Lower lobe of right lung (tissue), 2 donors: ENCODE measurements at regions not wholly inside any gene's neighbourhood (a gene's known extent, or its start where the extent isn't known, plus 50 kb on each side); places are given as distances from the start of the nearest gene placed in this dataset.

Experiments
- ATAC-seq, 2 donors: fragments of 200-7000 bp; cut with Tn5 transposase; one replicate each; pipeline ENCODE4 v1.9.1; 2020 to 2022; ENCODE audit warnings: mild to moderate bottlenecking in 2 of 2, moderate library complexity in 2 of 2
- DNase-seq: peaks from one replicate; pipeline ENCODE4 v3.0.0-alpha.2; 2020
- H3K27ac ChIP-seq: fragments of 200-600 bp; one replicate; pipeline ENCODE4 v1.8.0; 2022
- H3K27me3 ChIP-seq: fragments of 200-600 bp; one replicate; pipeline ENCODE4 v1.8.0; 2022; ENCODE audit warnings: low read depth
- H3K36me3 ChIP-seq: fragments of 200-600 bp; one replicate; pipeline ENCODE4 v1.8.0; 2022; ENCODE audit warnings: mild to moderate bottlenecking
- H3K4me1 ChIP-seq: fragments of 200-600 bp; one replicate; pipeline ENCODE4 v1.8.0; 2022
- H3K4me3 ChIP-seq: fragments of 200-600 bp; one replicate; pipeline ENCODE4 v1.8.0; 2022; ENCODE audit warnings: mild to moderate bottlenecking
- H3K9me3 ChIP-seq: fragments of 200-600 bp; one replicate; pipeline ENCODE4 v1.8.0; 2022
- intact Hi-C: fragments of 100-400 bp; cut with DNase I; formaldehyde crosslinking; loops from one replicate; pipeline ENCODE4 v1.11.0; 2022
- TF ChIP-seq, protein P1 (sequence below): fragments of 200-600 bp; IDR thresholded peaks from one replicate; pipeline ENCODE4 v1.8.0; 2022; ENCODE audit warnings: antibody characterized with exemption, mild to moderate bottlenecking
- donor health status: DM: no; HTN: yes; CAD: no; lungs with severe emphysema.

DNA sequence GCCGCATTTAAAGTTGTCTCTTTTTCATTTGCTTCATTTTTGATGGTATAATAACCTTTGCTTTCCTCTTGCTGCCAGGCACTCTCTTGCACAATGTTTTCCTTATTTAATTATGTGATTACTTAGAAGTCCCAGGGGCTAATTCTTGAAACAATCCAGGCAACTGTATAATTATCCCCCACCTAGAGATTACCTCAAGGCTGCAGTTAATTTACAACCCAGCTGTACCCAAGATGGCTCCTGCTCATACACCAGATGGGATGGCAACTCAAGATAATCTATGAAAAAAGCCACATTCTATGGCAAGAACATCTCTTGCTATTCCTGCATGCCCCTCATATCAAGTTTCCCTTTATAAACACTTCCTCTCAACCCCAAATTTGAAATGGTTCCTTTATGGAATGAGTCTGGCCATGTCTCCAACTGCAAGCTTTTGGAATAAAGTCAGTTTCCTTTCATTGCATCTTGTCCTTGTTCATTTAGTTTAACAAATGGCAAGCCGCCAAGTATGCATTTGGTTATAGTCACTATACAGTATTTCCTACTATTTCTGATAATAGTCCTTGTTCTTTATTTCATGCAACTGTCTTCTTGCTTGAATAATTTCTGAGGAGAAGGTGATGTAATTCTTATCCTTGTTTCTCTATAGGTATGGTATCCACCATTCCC, 1042.6 kb downstream of the PLA2G4A start:
- no peaks in the 10 kb centered on the region for H3K36me3 ChIP-seq
- no peak overlapping the region for H3K4me3 ChIP-seq
- TF ChIP-seq, protein P1, sequence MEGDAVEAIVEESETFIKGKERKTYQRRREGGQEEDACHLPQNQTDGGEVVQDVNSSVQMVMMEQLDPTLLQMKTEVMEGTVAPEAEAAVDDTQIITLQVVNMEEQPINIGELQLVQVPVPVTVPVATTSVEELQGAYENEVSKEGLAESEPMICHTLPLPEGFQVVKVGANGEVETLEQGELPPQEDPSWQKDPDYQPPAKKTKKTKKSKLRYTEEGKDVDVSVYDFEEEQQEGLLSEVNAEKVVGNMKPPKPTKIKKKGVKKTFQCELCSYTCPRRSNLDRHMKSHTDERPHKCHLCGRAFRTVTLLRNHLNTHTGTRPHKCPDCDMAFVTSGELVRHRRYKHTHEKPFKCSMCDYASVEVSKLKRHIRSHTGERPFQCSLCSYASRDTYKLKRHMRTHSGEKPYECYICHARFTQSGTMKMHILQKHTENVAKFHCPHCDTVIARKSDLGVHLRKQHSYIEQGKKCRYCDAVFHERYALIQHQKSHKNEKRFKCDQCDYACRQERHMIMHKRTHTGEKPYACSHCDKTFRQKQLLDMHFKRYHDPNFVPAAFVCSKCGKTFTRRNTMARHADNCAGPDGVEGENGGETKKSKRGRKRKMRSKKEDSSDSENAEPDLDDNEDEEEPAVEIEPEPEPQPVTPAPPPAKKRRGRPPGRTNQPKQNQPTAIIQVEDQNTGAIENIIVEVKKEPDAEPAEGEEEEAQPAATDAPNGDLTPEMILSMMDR = no peak
- intact Hi-C loops = no loop called here
- no peak overlapping the region for H3K27ac ChIP-seq
- no peak for ATAC-seq
- no peaks in the 10 kb centered on the region for H3K27me3 ChIP-seq
- DNase-seq = no peak
- H3K4me1 ChIP-seq = no peaks in the 10 kb centered on the region
- H3K9me3 ChIP-seq = no peaks in the 10 kb centered on the region

DNA sequence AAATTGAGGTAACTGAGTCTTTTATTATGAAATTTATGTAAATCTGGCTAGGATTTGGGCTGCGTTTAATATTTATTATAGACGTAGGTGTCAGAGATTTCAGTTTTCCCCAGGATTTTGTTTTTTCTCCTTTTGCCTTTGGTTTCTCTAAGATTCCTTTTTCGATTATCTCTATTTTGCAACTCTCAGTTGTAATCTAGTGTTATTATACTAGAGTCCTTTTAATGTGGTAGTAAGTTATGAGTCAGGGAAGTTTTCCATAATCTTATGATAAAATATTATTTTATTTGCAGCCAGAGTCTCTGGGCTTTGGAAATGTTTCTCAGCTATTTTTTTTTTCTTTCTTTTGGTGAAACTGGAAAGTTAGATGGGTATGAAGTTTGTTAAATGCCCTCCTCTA, 1043.8 kb downstream of the PLA2G4A start:
- Histone ChIP-seq H3K4me3 (no peak overlapping the region), H3K9me3 (no peaks in the 10 kb centered on the region), H3K27ac (no peak overlapping the region), H3K4me1 (no peaks in the 10 kb centered on the region), H3K27me3 (no peaks in the 10 kb centered on the region), H3K36me3 (no peaks in the 10 kb centered on the region)
- intact Hi-C loops = no loop called here
- ATAC-seq = no peak
- DNase-seq = no peak
- TF ChIP-seq, protein P1 = no peak

- Histone ChIP-seq H3K4me3 (no peak overlapping the region), H3K9me3 (no peaks in the 10 kb centered on the region), H3K27me3 (no peaks in the 10 kb centered on the region), H3K36me3 (no peaks in the 10 kb centered on the region), H3K27ac (no peak overlapping the region), H3K4me1 (no peaks in the 10 kb centered on the region)
- intact Hi-C loops = no loop called here
- DNase-seq (no peak), ATAC-seq (no peak)
- TF ChIP-seq, protein P1 = no peak
Observed at GRCh38 chr1:187873126-187873525, 1044.4 kb downstream of the PLA2G4A start.

DNA sequence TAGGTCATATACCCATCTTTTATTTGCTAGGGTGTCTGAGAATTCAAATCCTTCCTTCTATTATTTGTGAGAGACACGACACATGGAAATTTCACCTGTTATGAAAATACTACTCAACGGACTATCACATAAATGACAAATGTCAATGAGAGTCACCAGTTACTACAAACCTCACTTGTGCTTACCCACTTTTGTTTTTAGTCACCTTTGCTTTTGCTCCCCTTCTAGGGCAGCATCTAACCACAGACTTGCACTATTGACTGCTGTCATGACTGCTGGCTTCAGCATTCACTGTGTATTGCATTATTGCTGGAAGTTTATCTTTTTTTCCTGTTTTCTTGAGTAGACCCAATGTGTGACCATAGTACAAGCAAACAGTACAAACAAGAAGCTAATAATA, 1048.0 kb downstream of the PLA2G4A start:
- Histone ChIP-seq H3K27ac (no peak overlapping the region), H3K36me3 (no peaks in the 10 kb centered on the region), H3K4me1 (no peaks in the 10 kb centered on the region), H3K9me3 (no peaks in the 10 kb centered on the region), H3K27me3 (no peaks in the 10 kb centered on the region), H3K4me3 (no peak overlapping the region)
- DNase-seq (no peak), ATAC-seq (no peak)
- intact Hi-C loops = no loop called here
- TF ChIP-seq, protein P1 = no peak

DNA sequence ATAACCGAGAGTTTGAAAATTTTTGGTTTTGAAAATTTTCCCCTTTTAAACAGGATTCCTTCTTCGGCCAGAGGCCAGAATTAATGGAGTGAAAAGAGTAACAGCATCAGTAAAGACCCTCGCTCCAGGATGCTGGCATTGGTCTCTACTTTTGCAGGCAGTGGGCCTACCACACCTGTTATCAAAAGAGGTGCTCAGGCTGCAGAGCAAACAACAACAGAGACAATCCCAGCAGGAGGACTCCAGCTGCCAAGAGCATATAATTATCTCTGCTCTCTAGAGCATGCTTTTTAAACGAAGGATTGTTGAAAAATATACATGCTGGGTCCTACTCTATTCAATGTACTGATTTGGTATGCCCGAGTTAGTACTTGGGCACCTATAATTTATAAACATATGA, 1048.5 kb downstream of the PLA2G4A start:
- Histone ChIP-seq H3K27me3 (no peaks in the 10 kb centered on the region), H3K36me3 (no peaks in the 10 kb centered on the region), H3K9me3 (no peaks in the 10 kb centered on the region), H3K4me1 (no peaks in the 10 kb centered on the region), H3K4me3 (no peak overlapping the region), H3K27ac (no peak overlapping the region)
- no peak for ATAC-seq
- intact Hi-C loops = no loop called here
- no peak for DNase-seq
- TF ChIP-seq, protein P1 = no peak
